WTC11 (cell line): ENCODE measurements at regions not wholly inside any gene's neighbourhood (a gene's known extent, or its start where the extent isn't known, plus 50 kb on each side); places are given as distances from the start of the nearest gene placed in this dataset.

Experiments
- ATAC-seq: fragments of 200-7000 bp; cut with Tn5 transposase; 2 replicates; pipeline ENCODE4 v1.10.0; 2021; ENCODE audit warnings: mild to moderate bottlenecking, moderate library complexity
- CTCF ChIA-PET: fragments of 300-600 bp; sonication (Branson Sonifier 250); formaldehyde crosslinking; loops from one replicate; lab custom pipeline; 2021; ENCODE audit warnings: antibody characterized with exemption; lab: Charles Lee
- POLR2A ChIA-PET: fragments of 350-600 bp; sonication (Branson Sonifier 250); formaldehyde crosslinking; loops from one replicate; lab custom pipeline; 2021; ENCODE audit warnings: antibody characterized with exemption; lab: Charles Lee
- DNase-seq: peaks from one replicate; pipeline ENCODE4 v3.0.0; 2021; ENCODE audit warnings: low spot score
- H3K27ac Mint-ChIP-seq: 2 replicates; pipeline ENCODE4 v1.8.0; 2021; ENCODE audit warnings: mixed read lengths
- H3K27me3 Mint-ChIP-seq: 2 replicates; pipeline ENCODE4 v1.8.0; 2021; ENCODE audit warnings: low read depth, mild to moderate bottlenecking, moderate library complexity, mixed read lengths
- H3K36me3 Mint-ChIP-seq: 2 replicates; pipeline ENCODE4 v1.8.0; 2021; ENCODE audit warnings: mixed read lengths
- H3K4me1 Mint-ChIP-seq: 2 replicates; pipeline ENCODE4 v1.8.0; 2022; ENCODE audit warnings: mixed read lengths
- H3K4me3 Mint-ChIP-seq: 2 replicates; pipeline ENCODE4 v1.8.0; 2021; ENCODE audit warnings: mild to moderate bottlenecking, moderate library complexity, mixed read lengths
- H3K9me3 Mint-ChIP-seq: 2 replicates; pipeline ENCODE4 v1.8.0; 2021; ENCODE audit warnings: mixed read lengths
- AR ChIP-seq: fragments of 250-450 bp; sonication (Bioruptor Pico); IDR thresholded peaks from 2 replicates; pipeline ENCODE4 v1.9.0; 2021; ENCODE audit warnings: mild to moderate bottlenecking
- CREM ChIP-seq: sonication (generic); formaldehyde crosslinking; IDR thresholded peaks from 2 replicates; pipeline ENCODE4 v1.8.1; 2022; ENCODE audit warnings: mild to moderate bottlenecking, missing genetic modification reagents, moderate library complexity
- ERG ChIP-seq: fragments of 250-450 bp; sonication (Bioruptor Pico); IDR thresholded peaks from 2 replicates; pipeline ENCODE4 v1.8.0; 2021; ENCODE audit warnings: mild to moderate bottlenecking
- ESRRA ChIP-seq: sonication (generic); formaldehyde crosslinking; IDR thresholded peaks from 2 replicates; pipeline ENCODE4 v1.8.1; 2022; ENCODE audit warnings: mild to moderate bottlenecking, missing genetic modification reagents, borderline replicate concordance
- GABPB1 ChIP-seq: sonication (generic); formaldehyde crosslinking; IDR thresholded peaks from 2 replicates; pipeline ENCODE4 v1.8.1; 2023; ENCODE audit warnings: mild to moderate bottlenecking, missing genetic modification reagents
- GRHL2 ChIP-seq: fragments of 250-450 bp; sonication (Bioruptor Pico); IDR thresholded peaks from 2 replicates; pipeline ENCODE4 v1.8.0; 2022; ENCODE audit warnings: mild to moderate bottlenecking, moderate library complexity; ENCODE audit not compliant: insufficient replicate concordance, severe bottlenecking
- NFYB ChIP-seq: sonication (generic); formaldehyde crosslinking; conservative IDR thresholded peaks from 2 replicates; pipeline ENCODE4 v1.8.0; 2022; ENCODE audit warnings: low read depth, missing genetic modification reagents
- NR1H2 ChIP-seq: sonication (generic); formaldehyde crosslinking; IDR thresholded peaks from 2 replicates; pipeline ENCODE4 v1.9.0; 2021; ENCODE audit warnings: mild to moderate bottlenecking, moderate library complexity, missing genetic modification reagents
- RORB ChIP-seq: fragments of 250-450 bp; sonication (Bioruptor Pico); IDR thresholded peaks from 2 replicates; pipeline ENCODE4 v1.9.0; 2021; ENCODE audit warnings: mild to moderate bottlenecking
- STAT6 ChIP-seq: sonication (generic); formaldehyde crosslinking; conservative IDR thresholded peaks from 2 replicates; pipeline ENCODE4 v1.8.1; 2023; ENCODE audit warnings: mild to moderate bottlenecking, low read depth, missing genetic modification reagents, moderate library complexity
- TCF7 ChIP-seq: sonication (generic); formaldehyde crosslinking; IDR thresholded peaks from 2 replicates; pipeline ENCODE4 v1.8.0; 2022; ENCODE audit warnings: mild to moderate bottlenecking, low read depth, missing genetic modification reagents, moderate library complexity
- TEAD1 ChIP-seq: sonication (generic); formaldehyde crosslinking; IDR thresholded peaks from 2 replicates; pipeline ENCODE4 v1.8.0; 2022; ENCODE audit warnings: mild to moderate bottlenecking, missing genetic modification reagents
- ZNF219 ChIP-seq: sonication (generic); formaldehyde crosslinking; IDR thresholded peaks from 2 replicates; pipeline ENCODE4 v1.8.0; 2023; ENCODE audit warnings: missing genetic modification reagents, mild to moderate bottlenecking, borderline replicate concordance
- ZNF232 ChIP-seq: sonication (generic); formaldehyde crosslinking; IDR thresholded peaks from 2 replicates; pipeline ENCODE4 v1.8.0; 2022; ENCODE audit warnings: mild to moderate bottlenecking, missing genetic modification reagents
- ZNF416 ChIP-seq: fragments of 250-450 bp; sonication (Bioruptor Pico); IDR thresholded peaks from 2 replicates; pipeline ENCODE4 v1.9.0; 2021; ENCODE audit warnings: mild to moderate bottlenecking, inconsistent platforms
- TF ChIP-seq, protein P1 (sequence below): sonication (generic); formaldehyde crosslinking; IDR thresholded peaks from 2 replicates; pipeline ENCODE4 v1.8.0; 2022; ENCODE audit warnings: mild to moderate bottlenecking, missing genetic modification reagents
- TF ChIP-seq, protein P2 (sequence below): sonication (generic); formaldehyde crosslinking; IDR thresholded peaks from 2 replicates; pipeline ENCODE4 v1.8.1; 2022; ENCODE audit warnings: mild to moderate bottlenecking, moderate library complexity, missing genetic modification reagents
- TF ChIP-seq, protein P3 (sequence below): sonication (generic); formaldehyde crosslinking; IDR thresholded peaks from 2 replicates; pipeline ENCODE4 v1.8.1; 2022; ENCODE audit warnings: mild to moderate bottlenecking, missing genetic modification reagents, moderate library complexity, borderline replicate concordance

DNA sequence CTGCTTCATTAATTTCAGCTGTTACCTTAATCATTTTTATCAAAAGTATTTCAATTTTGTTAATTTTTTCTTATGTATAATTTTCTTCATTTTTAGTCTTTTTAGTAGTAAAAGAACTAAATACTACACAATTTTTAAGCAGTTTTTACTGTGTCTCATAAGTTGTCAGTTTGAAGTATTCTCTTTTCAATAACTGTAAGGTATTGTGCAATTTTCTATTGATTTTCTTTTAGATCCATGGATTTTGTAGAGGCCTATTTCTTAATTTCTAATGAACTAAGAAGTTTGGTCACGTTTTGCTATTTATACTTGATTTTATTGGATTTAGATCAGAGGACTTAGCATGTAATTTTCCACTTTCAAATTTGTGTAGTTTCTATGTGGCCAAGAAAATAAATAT, 207.7 kb upstream of the PRR16 start (continued):
- TF ChIP-seq STAT6 (CRISPR knock-in tag) (no peak), CREM (CRISPR knock-in tag) (no peak), GABPB1 (CRISPR knock-in tag) (no peak), AR (CRISPR knock-in tag) (no peak)

DNA sequence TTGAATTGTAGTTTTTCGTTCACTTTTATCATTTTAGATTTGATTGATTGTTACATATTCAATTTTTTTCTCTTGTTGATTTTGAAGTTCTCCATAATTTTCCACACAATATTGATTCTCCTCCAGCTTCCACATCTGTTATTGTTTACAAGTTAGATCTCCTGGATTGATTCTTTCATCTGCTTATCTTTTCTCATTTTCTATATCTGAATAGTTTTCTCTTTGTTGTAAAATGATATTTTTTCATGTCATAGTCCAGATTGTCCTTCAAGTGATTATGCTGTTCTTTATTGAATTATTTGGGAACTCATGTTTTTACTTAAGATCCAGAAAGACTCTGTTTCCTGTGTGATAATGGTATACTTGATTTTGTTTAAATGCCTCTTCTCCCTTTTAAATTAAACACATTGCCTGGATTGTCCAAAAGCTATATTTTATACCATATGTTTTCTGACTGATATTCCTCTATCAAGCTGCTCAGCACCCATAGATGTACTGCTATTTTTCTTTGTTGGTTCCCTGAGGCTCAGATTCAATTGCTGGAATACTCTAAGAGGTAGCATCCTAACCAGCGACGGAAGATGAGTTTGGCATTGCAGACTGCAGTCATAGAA, 206.6 kb upstream of the PRR16 start:
- no peak for DNase-seq
- TF ChIP-seq ESRRA (no peak), ERG (no peak), AR (CRISPR knock-in tag) (no peak), TEAD1 (CRISPR knock-in tag) (no peak), ZNF416 (CRISPR knock-in tag) (no peak), GRHL2 (no peak), NFYB (CRISPR knock-in tag) (no peak), NR1H2 (CRISPR knock-in tag) (no peak), RORB (no peak), ZNF232 (CRISPR knock-in tag) (no peak), TCF7 (CRISPR knock-in tag) (no peak), ZNF219 (CRISPR knock-in tag) (no peak)
- TF ChIP-seq, protein P1, sequence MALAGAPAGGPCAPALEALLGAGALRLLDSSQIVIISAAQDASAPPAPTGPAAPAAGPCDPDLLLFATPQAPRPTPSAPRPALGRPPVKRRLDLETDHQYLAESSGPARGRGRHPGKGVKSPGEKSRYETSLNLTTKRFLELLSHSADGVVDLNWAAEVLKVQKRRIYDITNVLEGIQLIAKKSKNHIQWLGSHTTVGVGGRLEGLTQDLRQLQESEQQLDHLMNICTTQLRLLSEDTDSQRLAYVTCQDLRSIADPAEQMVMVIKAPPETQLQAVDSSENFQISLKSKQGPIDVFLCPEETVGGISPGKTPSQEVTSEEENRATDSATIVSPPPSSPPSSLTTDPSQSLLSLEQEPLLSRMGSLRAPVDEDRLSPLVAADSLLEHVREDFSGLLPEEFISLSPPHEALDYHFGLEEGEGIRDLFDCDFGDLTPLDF (CRISPR knock-in tag), result no peak
- TF ChIP-seq, protein P2, sequence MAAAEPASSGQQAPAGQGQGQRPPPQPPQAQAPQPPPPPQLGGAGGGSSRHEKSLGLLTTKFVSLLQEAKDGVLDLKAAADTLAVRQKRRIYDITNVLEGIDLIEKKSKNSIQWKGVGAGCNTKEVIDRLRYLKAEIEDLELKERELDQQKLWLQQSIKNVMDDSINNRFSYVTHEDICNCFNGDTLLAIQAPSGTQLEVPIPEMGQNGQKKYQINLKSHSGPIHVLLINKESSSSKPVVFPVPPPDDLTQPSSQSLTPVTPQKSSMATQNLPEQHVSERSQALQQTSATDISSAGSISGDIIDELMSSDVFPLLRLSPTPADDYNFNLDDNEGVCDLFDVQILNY (CRISPR knock-in tag), result no peak
- TF ChIP-seq, protein P3, sequence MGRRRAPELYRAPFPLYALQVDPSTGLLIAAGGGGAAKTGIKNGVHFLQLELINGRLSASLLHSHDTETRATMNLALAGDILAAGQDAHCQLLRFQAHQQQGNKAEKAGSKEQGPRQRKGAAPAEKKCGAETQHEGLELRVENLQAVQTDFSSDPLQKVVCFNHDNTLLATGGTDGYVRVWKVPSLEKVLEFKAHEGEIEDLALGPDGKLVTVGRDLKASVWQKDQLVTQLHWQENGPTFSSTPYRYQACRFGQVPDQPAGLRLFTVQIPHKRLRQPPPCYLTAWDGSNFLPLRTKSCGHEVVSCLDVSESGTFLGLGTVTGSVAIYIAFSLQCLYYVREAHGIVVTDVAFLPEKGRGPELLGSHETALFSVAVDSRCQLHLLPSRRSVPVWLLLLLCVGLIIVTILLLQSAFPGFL, result no peak
- TF ChIP-seq, all 79 proteins: peak for 0
- Mint-ChIP-seq H3K9me3 (no peaks in the 10 kb centered on the region), H3K4me3 (no peak overlapping the region), H3K27ac (no peak overlapping the region), H3K4me1 (peaks cover 9% of the 10 kb centered on the region), H3K36me3 (no peaks in the 10 kb centered on the region), H3K27me3 (no peaks in the 10 kb centered on the region)
- ChIA-PET POLR2A (no interaction called here), CTCF (no interaction called here)
- ATAC-seq, result no peak
